GM10248 (cell line): ENCODE measurements at regions not wholly inside any gene's neighbourhood (a gene's known extent, or its start where the extent isn't known, plus 50 kb on each side); places are given as distances from the start of the nearest gene placed in this dataset.

Source experiments
- CTCF ChIA-PET: fragments of 300-600 bp; sonication (Branson Sonifier 250); formaldehyde crosslinking; extraction: SDS; loops from one replicate; lab custom pipeline; 2021; ENCODE audit warnings: antibody characterized with exemption; lab: Yijun Ruan, JAX
- POLR2A ChIA-PET: fragments of 350-650 bp; sonication (Branson Sonifier 250); formaldehyde crosslinking; extraction: SDS; loops from one replicate; lab custom pipeline; 2020; ENCODE audit warnings: antibody characterized with exemption; lab: Yijun Ruan, JAX
- DNase-seq: peaks from one replicate; pipeline ENCODE4 v3.0.0; 2012; ENCODE audit errors: extremely low spot score
- TF ChIP-seq, protein P1 (sequence below): IDR thresholded peaks from 2 replicates; pipeline ENCODE4 v1.5.1; 2012; ENCODE audit warnings: mild to moderate bottlenecking, low read depth; ENCODE audit errors: extremely low read depth, missing control alignments, control extremely low read depth

DNA sequence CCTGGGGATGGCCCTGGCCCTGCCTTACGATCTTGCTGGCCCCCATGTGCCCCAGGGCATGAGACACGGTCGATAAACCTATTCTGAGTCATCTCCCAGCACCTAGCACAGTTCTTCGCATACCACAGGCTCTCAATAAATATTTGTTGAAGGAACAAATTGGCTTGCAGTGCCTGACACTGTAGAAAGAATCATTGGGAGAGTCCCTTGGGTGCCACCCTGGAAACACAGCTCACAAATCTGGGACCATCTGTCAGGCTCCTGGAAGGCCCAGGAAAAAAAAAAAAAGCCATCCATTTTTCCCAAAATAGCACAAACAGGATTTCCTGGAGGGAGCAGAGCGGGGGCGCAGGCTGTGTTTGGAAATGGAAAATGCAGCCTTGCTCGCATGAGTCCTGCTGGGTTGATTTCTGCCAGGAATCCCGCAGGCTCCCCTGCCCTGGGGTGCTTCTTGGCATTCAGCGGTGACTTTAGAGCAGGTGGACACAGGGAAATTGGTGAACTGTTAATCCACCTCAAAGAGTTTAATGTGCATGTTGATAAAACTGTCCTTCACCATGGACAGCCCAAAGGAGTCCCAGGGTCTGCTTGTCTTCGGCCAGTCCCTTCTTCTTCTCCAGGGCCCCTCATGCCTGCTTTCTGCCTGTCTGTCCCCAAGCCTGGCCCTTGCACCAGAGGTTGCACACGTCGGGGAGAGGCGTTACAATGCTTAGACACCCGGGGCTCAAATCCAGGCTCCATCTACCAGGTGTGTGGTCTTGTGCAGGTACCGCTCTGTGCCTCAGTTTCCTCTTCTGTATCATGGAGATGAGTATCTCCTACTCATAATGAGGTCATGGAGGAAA lies 106.1 kb upstream of the RFLNA start:
- DNase-seq, result no peak
- ChIA-PET CTCF (no interaction called here), POLR2A (no interaction called here)
- TF ChIP-seq, protein P1, sequence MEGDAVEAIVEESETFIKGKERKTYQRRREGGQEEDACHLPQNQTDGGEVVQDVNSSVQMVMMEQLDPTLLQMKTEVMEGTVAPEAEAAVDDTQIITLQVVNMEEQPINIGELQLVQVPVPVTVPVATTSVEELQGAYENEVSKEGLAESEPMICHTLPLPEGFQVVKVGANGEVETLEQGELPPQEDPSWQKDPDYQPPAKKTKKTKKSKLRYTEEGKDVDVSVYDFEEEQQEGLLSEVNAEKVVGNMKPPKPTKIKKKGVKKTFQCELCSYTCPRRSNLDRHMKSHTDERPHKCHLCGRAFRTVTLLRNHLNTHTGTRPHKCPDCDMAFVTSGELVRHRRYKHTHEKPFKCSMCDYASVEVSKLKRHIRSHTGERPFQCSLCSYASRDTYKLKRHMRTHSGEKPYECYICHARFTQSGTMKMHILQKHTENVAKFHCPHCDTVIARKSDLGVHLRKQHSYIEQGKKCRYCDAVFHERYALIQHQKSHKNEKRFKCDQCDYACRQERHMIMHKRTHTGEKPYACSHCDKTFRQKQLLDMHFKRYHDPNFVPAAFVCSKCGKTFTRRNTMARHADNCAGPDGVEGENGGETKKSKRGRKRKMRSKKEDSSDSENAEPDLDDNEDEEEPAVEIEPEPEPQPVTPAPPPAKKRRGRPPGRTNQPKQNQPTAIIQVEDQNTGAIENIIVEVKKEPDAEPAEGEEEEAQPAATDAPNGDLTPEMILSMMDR, result no peak

DNA sequence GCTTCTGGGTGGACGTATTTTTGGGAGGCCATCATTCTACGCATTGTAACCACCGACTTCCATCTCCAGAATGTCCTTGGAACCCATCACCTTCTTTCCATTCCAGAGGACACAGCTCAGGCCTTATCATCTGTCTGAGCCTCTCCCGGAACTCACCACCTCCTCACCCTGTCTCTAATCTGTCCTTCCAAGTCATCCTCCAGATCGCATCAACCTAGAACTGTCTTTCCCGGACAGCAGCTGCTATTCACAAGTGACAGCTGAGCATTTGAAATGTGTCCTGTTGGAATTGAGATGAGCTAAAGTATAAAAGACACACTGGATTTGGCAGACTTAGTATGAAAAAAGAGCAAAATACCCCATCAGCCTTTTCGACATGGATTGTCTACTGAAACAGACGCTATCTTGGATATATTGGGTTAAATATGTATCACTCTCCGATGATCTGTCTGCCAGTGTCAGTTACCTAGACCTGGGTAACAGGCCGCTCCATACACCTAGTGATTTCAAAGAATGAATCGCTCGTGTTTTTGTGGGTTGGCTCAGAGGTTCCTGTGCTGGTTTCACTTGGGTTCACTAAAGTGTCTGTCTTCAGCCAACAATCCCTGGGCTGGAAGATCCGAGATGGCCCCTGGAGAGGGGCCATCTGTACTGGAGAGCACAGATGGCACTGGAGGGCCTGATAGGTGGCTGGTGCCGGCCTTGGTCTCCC lies 104.4 kb upstream of the RFLNA start:
- no peak for DNase-seq
- POLR2A ChIA-PET, result no interaction called here
- TF ChIP-seq, protein P1, result no peak
- CTCF ChIA-PET, result no interaction called here

GRCh38 chr12:124191024-124191359 lies 103.9 kb upstream of the RFLNA start:
- TF ChIP-seq, protein P1, result no peak
- DNase-seq, result no peak
- CTCF ChIA-PET, result no interaction called here
- POLR2A ChIA-PET, result no interaction called here

- no peak for DNase-seq
- POLR2A ChIA-PET, result no interaction called here
- TF ChIP-seq, protein P1, result no peak
- CTCF ChIA-PET, result no interaction called here
Observed at GRCh38 chr12:124191966-124192365, 102.9 kb upstream of the RFLNA start.

- no peak for DNase-seq
- ChIA-PET CTCF (interaction anchor here (0.8 to 1.1 kb wide), 2 partner anchors 10 kb away, joined by 3 to 4 read pairs; no protein-coding TSS in a partner anchor), POLR2A (no interaction called here)
- TF ChIP-seq, protein P1, result no peak
Observed at GRCh38 chr12:124194264-124194892, 100.5 kb upstream of the RFLNA start.

GRCh38 chr12:124194893-124195566 lies 99.9 kb upstream of the RFLNA start:
- no peak for DNase-seq
- ChIA-PET CTCF (interaction anchor here (1.1 kb wide), 1 partner anchor 10 kb away, joined by 4 read pairs; no protein-coding TSS in a partner anchor), POLR2A (no interaction called here)
- TF ChIP-seq, protein P1, result no peak
